Activated CD4-positive, alpha-beta T cell treated with anti-CD3 and anti-CD28 coated beads, Interleukin-2, Interleukin-6, amounts not matched to agents 100 ng/mL and 50 ng/mL, durations not matched to agents 16 hours and 8 hours (primary cell): ENCODE measurements at regions not wholly inside any gene's neighbourhood (a gene's known extent, or its start where the extent isn't known, plus 50 kb on each side); places are given as distances from the start of the nearest gene placed in this dataset.

Experiments used
- DNase-seq: peaks from one replicate; pipeline ENCODE4 v3.0.0-alpha.2; 2020

DNA sequence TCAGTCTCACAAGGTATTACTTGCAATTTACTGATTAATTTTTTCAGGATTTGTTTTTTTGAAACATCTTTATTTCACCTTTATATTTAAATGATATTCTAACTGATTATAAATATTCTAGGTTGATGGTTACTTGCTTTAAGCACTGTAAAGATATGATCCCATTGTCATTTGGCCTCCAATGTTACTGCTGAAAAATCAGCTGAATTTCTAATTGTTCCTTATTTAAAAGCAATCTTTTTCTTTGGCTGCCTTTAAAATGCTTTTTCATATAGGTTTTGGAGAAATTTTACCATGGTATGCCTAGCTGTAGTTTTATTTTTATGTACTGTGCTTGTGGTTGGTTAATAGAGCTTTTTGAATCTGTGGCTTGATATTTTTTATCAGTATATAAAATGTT lies 275.6 kb upstream of the PPFIA2 start:
- no peak for DNase-seq

DNA sequence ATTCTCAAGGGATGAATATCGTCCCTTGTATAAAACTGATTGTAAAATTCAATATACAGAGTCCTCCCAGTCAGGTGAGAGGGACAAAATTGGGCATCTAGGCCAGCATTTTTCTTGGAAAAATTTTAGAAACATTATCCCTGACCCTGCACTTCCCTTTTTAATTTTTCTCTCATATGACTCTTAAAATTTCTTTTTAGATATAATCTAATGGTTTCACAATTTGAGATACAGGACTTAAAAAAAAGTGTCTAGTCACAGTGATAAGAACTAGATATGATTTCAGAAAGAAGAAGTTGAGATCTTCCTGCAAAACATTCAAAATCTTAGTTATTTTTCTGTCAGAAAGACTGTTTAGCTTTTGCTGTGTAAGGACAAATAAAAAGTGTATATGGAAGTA lies 270.8 kb upstream of the PPFIA2 start:
- no peak for DNase-seq

DNA sequence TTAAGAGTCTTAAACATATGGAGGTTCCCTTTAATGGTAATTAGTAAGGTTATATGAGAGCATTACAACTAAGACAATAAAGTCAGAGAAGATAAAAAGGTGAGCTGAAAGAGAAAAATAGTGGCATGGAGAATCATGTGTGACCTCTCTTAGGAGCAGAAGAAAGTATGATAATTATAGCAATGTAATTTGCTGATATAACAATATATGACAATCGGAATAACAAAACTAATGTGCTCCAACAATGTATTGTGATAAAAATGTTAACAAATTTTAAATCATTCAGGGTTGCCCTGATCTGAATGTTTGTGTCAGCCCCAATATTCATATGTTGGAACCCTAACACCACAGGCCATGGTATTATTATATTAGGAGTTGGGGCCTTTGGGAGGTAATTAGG lies 269.6 kb upstream of the PPFIA2 start:
- no peak for DNase-seq

DNA sequence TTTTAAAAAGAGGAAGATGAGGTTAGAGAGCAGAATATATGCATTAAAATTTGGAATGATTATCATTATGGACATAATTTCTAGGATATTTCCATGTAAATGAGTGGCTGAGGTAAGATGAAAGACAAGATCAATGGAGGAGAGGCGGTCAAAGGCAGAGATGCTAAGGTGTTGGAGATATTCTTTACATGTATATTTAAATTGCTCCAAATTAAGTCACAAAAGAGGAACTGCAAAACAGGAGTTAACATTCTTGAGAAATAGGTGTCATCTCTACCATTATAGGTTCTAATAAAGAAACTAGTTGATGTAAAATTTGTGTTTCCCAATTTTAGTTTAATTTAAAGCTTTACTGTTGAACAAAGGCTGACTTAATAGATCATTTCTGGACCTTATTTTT lies 268.5 kb upstream of the PPFIA2 start:
- no peak for DNase-seq

DNA sequence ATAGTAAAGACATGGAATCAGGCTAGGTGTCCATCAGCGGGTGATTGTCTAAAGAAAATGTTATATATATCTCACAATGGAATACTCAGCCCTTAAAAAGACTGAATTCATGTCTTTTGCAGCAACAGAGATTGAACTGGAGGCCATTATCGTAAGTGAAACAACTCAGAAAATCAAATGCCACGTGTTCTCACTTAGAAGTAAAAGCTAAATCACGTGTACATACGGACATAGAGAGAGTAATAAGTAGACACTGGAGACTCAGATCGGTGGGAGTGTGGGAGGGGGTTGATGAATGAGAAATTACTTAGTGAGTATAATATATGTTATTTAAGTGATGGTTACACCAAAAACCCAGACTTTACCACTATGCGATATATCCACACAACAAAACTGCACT lies 266.3 kb upstream of the PPFIA2 start:
- DNase-seq = no peak

DNA sequence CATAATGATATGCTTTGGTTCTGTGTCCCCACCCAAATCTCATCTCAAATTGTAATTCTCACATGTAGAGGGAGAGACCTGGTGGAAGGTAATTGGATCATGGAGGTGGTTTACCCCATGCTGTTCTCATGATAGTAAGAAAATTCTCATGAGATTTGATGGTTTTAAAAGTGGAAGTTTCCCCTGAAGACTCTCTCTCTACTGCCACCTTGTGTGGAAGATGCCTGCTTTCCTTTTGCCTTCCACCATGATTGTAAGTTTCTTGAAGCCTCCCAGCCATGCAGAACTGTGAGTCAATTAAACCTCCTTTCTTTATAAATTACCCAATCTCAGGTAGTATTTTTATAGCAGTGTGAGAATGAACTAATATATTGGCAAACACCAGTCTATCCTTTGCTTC lies 260.4 kb upstream of the PPFIA2 start:
- DNase-seq = peak; percentile 4

DNA sequence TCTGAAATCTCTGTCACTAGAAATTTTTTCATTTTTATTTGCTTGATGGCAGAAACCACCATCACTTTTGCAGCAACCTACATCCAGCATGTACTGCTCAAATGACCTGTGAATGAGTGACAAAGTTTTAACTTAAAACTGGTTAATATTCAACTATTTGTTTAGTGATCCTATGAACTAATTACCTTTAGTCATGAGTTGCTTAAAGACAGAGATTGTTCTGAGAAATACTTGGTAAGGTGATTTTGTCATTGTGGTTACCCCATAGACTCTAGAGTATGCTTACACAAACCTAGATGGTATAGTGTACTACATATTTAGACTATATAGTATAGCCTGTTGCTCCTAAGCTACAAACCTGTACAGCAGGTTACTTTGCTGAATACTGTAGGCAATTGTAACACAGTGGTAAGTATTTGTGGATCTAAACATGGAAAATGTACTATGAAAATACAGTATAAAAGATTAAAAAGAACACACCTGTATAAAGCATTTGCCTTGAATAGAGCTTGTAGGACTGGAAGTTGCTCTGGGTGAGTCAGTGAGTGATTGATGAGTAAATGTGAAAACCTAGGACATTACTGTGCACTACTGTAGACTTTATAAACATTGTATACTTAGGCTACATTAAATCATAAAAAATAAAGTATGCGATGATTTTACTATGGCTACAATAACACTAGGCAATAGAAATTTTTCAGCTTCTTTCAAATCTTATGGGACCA lies 256.6 kb upstream of the PPFIA2 start:
- DNase-seq = no peak

DNA sequence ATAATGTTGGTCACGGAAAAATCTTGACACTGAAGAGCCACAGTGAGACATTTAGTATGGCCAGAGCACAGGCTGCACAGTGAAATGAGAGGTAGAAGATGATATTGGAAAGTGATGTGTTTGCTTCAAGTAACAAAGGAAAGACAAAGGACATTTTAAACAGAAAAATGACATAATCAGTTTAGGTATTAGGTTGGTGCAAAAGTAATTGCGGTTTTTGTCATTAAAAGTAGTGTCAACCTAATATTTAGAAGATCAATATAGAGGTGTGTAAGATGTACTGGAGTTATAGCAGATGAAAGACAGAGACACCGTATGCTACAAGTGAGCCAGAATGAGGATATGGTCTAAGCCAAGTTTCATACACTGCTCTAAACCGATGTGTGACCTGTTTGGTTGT lies 253.0 kb upstream of the PPFIA2 start:
- DNase-seq = no peak

DNA sequence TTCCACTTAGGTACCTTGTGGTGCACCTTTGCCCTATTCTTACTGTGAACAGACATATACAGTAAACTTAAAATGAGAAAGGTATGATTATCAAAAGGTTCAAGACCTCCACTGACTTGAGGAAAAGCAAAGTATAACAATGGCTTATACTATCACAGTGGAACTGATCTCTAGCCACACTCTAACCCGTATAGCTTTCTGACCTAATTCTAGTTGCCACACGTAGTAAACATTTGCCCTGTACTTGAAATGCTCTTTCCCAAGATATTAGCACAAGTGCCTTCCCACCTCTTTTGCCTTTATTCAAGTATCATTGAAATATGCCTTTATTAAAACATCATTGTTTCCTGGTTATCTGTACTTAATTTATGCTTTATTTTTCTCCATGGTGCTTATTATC lies 250.4 kb upstream of the PPFIA2 start:
- DNase-seq = no peak

DNA sequence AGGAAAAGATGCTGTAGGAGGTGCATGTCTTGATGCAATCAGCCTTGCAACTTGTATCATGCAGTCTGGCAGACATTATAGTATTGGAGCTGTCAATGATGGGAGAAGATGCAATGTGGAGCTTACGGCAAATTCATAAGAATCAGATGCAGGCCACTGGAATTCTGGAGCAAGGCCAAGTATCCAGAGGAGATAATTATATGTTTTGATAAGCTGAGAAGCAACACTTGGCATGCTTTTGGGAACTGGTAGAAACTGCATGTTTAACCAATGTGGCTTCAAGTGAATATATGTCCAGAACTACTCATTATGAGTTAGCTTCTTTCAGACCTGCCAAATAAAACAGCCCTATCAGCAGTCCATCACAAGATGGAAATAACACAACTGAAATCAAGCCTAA lies 249.1 kb upstream of the PPFIA2 start:
- DNase-seq = no peak

DNA sequence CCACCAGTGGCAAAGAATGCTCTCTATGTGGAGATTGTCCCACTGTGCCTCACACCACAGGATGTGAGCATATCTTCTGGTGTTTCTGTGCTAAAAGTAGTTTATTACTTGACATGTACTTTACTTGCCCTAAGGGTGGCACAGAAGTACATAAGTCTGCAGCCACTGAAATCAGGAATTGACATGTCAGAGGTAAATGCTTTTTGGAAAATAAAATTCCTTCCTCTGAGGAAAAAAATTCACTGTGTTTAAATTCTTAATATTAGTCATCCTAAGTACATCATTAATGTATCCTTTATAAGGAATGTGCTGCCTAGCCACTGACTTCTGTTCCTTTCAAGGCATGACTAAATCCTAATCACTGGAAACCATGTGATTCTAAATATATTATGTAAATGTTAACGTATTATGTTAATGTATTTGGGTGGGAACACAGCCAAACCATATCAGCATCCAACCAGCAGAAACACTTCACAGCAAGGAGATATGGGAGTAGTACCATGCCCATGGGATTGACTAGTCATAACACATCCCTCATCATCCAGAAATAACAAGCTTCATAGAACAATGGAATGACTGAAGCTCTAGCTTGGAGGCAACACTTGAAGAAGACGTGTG lies 239.7 kb upstream of the PPFIA2 start:
- DNase-seq = no peak

DNA sequence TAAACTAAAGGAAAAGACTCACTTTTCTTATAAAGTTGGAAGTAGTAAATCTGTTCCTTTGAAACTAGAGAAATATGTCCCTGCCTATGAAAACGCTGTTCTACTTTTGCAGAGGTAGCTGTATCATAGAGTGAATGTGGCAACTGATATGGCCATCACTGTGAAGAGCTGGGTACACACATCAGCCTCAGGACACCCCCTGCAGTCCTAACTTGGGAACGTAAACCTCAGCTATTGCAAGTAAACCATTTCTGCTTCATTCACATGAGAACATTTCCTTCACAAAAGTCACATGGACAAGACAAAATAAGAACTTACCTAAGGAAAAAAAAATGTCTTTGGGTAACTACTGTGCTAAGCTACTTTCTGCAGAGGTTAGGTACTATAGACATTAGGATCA lies 233.3 kb upstream of the PPFIA2 start:
- DNase-seq = peak; percentile 11

DNA sequence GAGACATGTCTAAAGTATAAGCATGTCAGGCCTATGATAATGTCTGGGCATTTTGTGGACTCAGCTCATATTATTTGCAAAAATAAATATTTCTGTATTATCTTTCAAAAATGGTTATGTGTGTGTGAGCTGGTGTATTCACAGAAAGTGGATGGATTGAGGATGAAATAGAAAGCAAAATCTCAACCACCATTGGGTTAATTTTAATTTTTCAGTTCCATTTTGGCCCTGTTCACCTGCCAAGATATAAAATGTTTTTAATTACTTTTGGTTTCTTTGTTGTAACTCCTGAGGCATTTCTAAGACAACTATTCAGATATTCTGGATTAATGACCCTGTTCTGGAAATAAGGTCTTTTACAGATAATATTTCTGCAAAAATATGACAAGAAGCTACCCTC lies 232.7 kb upstream of the PPFIA2 start:
- DNase-seq = no peak

DNA sequence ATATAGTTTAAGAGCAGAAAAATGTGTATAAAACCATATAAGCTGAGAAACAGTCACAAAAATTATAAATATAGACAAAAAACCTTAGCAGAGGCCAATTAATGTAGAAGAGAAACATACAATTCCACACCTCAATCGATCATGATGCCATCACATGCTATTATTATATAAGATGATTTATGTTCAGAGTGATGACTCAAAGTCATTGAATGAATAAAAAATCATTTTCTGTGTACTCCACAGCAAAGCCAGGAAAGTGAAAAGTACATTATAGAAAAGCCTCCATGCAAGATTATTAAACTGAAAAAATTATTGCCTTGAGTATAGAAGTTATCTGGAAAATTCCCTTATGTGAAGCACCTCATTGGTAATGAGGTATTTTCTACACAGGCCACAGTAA lies 229.2 kb upstream of the PPFIA2 start:
- DNase-seq = no peak

DNA sequence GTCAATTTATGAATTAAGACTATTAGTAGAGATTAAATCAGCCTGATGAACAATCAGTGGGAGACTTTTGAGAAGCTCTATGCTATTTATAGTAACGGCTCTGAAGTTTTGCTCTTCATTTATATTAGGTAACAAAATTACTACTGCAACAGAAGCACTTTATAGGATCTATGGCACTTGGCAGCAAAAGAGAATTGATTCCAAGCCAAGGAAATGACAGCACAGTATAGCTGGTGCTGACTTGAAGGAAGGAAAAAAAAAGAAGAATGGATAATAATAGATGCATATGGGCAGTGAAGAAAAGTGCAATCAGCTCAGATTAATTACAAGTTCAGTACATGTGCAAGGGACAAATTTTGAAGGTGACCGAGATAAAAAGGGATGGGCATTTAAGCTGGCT lies 228.2 kb upstream of the PPFIA2 start:
- no peak for DNase-seq

DNA sequence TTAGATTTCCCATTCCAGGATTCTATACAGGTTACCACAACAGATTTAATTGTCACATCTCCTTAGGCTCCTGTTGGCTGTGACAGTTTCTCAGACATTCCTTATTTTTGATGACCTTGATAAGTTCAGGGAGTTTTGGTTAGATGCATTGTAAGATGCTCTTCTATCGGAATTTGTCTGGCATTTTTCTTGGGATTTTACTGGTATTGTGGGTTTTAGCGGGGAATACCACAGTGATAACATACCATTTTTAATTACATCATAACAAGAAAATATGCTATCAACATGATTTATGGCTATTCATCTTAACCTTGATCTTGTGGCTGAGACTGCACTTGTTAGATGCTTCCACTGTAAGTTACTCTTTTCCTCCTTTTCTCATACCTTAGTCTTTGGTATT lies 217.5 kb upstream of the PPFIA2 start:
- no peak for DNase-seq

DNA sequence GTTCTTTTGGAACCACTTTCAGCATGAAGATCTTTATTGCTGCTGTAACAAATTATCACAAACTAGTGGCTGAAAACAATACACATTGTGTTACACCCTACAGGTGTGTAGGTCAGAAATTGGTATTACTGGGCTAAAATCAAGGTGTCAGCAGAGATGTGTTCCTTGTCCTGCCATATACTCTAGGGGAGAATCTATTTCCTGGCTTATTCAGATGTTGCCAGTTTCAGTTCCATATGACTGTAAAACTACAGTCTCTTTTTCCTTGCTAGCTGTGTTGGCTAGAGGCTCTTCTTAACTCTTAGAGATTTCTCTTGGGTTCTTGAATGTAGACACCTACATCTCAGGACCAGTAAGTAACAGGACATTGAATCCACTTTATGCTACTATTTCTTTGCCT lies 215.6 kb upstream of the PPFIA2 start:
- DNase-seq = no peak

DNA sequence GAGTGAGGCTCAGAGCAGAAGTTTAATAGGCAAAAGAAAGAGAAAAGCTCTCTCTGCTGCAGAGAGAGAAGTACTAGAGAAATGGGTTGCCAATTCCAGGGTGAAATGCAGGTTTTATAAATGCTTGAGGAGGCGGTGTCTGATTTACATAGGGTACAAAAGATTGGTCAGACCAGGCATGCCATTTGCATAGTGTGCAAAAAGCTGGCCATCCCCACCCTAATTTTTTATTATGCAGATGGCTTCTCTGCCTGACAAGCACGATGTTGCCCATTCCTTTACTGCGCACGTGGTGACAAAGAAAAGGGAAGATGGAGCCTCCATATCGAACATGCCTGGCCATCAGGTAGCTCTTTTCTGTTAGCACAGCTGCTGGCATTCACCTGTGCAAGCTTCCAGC lies 209.3 kb upstream of the PPFIA2 start:
- DNase-seq = no peak

DNA sequence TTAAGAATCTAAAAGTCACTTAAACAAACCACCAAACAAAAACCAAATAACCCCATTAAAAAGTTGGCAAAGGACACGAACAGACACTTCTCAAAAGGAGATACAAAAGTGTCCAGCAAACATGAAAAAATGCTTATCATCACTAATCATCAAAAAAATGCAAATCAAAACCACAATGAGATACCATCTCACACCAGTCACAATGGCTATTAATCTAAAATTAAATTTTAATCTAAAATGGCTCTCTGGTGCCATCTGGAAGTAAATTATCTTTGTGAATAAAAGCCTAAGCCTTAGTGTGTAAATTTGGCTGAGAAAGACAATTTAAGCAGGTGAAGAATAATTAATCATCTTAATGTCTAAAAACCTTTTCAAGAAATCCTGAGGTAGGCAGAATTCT lies 204.5 kb upstream of the PPFIA2 start:
- no peak for DNase-seq

DNA sequence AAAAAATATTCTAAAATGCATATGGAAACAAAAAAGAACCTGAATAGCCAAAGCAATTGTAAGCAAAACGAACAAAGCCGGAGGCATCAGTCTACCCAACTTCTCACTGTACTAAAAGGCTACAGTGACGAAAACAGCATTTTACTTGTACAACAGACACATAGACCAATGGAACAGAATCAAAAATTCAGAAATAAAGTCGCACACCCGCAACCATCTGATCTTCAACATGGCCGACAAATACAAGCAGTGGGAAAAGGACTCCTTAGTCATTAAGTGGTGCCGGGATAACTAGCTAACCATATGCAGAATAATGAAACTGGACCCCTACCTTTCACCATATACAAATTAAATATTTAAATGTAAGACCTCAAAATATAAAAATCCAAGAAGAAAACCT lies 203.9 kb upstream of the PPFIA2 start:
- DNase-seq = no peak

DNA sequence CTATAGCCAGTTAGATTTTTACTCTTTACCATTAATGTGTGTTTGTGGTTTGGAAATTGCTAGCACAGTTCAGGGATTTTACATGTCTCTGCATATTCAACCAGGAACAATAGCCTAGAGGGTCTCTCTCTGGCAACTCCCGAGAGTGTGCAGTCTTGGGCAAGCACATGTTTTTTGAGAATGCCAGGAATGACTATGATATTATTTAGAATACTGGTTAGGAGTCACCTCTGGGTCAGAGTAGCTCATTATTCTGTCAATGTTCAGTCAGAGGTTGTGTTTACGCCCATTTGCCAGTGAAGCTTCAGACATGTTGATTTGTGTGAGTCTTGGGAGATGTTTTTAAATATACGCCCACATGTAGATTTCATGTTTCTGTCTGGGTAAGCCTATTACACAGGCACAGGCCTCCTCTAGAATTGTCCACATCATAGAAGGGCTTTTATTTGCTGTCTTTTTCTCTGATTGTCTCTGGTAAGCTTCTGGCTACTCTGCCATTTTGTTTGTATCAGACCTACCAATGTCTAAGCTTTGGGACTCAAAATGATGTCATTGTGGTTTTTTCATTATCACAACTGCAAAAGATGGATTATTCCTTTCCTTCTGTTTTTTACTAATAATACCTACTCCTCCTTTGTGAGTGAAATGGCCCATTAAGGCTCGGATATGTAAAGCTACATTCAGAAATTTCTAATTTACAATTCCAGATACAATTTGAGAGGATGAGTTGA lies 203.1 kb upstream of the PPFIA2 start:
- no peak for DNase-seq

DNA sequence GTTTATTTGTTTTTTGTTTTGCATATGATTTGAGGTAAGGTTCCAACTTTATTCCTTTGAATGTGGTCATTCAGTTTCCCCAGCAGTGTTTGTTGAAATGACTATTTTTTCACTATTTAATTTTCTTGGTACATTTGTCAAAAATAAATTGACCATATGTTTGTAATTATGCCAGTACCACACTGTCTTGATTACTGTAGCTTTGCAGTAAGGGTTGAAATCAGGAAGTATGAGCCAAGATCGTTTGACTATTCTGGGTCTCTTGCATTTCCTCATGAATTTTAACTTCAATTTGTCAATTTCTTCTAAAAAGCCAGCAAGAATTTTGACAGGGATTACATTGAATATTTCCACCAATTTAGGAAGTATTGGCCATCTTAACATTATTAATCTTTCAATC lies 199.3 kb upstream of the PPFIA2 start:
- DNase-seq = no peak

DNA sequence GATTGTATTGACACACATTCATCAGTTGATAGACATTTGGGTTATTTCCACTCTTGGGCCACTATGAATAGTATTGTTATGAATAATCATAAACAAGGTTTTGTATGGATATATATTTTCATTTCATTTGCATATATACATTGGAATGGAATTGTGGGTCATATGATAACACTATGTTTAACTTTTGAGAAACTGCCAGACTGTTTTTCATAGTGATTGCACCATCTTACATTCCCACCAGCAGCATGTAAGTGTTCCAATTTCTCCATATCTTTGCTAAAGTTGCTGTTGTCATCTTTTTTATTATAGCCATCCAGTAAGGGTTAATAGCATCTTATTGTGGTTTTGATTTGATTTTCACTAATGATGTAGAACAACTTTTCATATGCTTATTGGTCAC lies 198.5 kb upstream of the PPFIA2 start:
- no peak for DNase-seq

DNA sequence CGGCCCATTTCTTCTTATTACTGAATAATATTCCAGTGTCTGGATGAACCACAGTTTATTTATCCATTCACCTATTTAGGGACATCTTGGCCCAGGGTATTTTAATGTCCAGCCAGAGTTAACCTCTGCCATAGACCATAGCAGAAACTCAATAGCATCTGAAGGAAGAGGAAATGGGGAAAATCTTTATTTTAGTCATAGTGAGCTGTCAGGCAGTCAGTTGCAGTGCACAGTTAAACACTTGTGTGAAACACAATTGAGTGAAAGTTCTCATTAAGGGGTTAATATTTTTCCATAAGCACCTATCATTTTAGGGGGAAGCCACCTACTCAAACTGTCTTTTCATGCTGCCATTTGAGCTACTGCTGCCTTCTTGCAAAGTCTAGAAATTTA lies 197.3 kb upstream of the PPFIA2 start:
- DNase-seq = no peak

DNA sequence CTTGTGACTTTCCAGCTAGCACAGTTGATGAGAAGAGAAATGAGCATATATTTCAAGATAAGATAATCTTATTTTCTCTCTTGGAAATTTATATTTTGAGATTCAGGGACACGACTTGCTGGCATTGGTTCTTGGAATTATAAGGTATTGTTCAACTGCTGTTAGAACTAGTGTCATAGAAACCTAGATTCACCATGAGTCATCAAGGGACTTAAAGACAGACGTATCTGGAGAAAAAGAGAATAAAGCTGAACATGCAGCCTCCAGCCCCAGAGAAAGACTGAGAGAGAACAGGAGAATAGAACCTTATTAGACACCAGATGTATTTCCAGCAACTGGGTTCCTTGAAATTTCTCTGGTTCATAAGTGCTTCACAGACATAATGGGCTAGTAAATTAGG lies 194.4 kb upstream of the PPFIA2 start:
- DNase-seq = no peak
